ENCODE measurements at regions not wholly inside any gene's neighbourhood (a gene's known extent, or its start where the extent isn't known, plus 50 kb on each side); places are given as distances from the start of the nearest gene placed in this dataset.

- TF ChIP-seq CTCF (optimal IDR thresholded peaks at IDR 0.05 in 1 of 3, IDR thresholded peaks at IDR 0.05 in 1 of 3, conservative IDR thresholded peaks at IDR 0.05 in 1 of 3; ENCODE audit: extremely low read depth in 1 of 3, insufficient read depth in 2 of 3, low read length in 3 of 3) (no peak), EZH2 (IDR thresholded peaks at IDR 0.05; ENCODE audit: low read length) (no peak)
Measured at GRCh38 chr13:76768384-76768783, 117.8 kb downstream of the KCTD12 start.
